ENCODE measurements at regions not wholly inside any gene's neighbourhood (a gene's known extent, or its start where the extent isn't known, plus 50 kb on each side); places are given as distances from the start of the nearest gene placed in this dataset.

DNA sequence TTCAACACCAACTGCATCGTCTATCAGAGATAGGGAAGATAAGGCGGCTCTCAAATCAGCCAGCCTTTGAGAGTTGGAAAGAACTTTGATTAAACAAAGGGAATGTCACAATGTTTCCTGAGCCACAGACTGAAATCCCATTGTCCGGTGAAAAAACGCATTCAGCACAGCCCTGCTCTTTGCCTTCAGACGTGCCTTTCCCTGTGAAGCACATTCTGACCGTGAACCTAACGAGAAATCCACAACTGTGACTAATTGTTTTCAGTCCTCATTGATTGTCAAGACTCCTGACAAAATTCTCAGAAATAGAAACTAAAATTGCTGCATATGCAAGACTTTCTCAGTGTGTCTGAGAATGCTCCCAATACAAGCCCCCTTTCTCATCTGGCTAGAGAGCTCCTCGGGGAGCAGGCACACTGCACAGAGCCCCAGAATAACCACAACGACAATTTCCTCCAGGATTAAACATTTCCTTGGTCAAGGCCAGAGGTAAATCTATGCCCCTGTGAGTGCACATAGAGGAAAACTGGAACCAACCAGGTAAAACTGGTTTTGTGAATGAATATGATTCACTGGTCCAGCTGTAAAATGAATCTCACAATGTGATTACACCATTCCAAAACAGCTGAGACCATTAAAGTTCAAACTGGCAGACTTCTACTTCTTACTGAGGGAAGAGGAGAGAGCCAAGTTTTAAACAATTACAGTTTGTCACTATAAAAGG is 561.9 kb upstream of the ID2 start:
- TF ChIP-seq, protein P1, sequence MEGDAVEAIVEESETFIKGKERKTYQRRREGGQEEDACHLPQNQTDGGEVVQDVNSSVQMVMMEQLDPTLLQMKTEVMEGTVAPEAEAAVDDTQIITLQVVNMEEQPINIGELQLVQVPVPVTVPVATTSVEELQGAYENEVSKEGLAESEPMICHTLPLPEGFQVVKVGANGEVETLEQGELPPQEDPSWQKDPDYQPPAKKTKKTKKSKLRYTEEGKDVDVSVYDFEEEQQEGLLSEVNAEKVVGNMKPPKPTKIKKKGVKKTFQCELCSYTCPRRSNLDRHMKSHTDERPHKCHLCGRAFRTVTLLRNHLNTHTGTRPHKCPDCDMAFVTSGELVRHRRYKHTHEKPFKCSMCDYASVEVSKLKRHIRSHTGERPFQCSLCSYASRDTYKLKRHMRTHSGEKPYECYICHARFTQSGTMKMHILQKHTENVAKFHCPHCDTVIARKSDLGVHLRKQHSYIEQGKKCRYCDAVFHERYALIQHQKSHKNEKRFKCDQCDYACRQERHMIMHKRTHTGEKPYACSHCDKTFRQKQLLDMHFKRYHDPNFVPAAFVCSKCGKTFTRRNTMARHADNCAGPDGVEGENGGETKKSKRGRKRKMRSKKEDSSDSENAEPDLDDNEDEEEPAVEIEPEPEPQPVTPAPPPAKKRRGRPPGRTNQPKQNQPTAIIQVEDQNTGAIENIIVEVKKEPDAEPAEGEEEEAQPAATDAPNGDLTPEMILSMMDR (IDR thresholded peaks at IDR 0.05): no peak
- TF ChIP-seq POLR2A (IDR thresholded peaks at IDR 0.05): no peak

Data from heart left ventricle (tissue), 13 donors.